Nephron (organoid): ENCODE measurements at regions not wholly inside any gene's neighbourhood (a gene's known extent, or its start where the extent isn't known, plus 50 kb on each side); places are given as distances from the start of the nearest gene placed in this dataset.

Experiments
- H3K27ac Mint-ChIP-seq, 3 experiments: 2 replicates each; pipeline ENCODE4 v1.8.0; 2020; ENCODE audit warnings: mixed read lengths in 3 of 3, mild to moderate bottlenecking in 2 of 3, moderate library complexity in 1 of 3
- H3K27me3 Mint-ChIP-seq: 2 replicates; pipeline ENCODE4 v1.8.0; 2021; ENCODE audit warnings: low read depth, mild to moderate bottlenecking, moderate library complexity, mixed read lengths
- H3K36me3 Mint-ChIP-seq: 2 replicates; pipeline ENCODE4 v1.8.0; 2020; ENCODE audit warnings: low read depth, mixed read lengths
- H3K4me1 Mint-ChIP-seq: 2 replicates; pipeline ENCODE4 v1.8.0; 2020; ENCODE audit warnings: mixed read lengths
- H3K4me3 Mint-ChIP-seq, 3 experiments: 2 replicates each; pipeline ENCODE4 v1.8.0; 2020; ENCODE audit warnings: mild to moderate bottlenecking in 3 of 3, mixed read lengths in 3 of 3, moderate library complexity in 2 of 3
- H3K9me3 Mint-ChIP-seq: 2 replicates; pipeline ENCODE4 v1.8.0; 2020; ENCODE audit warnings: mixed read lengths
- CTCF ChIP-seq, 3 experiments: fragments of 200-600 bp; sonication (generic); IDR thresholded peaks; one replicate each; pipeline ENCODE4 v1.5.0; 2021; ENCODE audit warnings: antibody characterized with exemption in 3 of 3; ENCODE audit not compliant: unreplicated experiment in 3 of 3

GRCh38 chr12:16136219-16136988, 141.1 kb downstream of the SLC15A5 start:
- H3K9me3 Mint-ChIP-seq: peaks cover 28% of the 10 kb centered on the region
- TF ChIP-seq CTCF (IDR thresholded peaks at IDR 0.05; ENCODE audit: unreplicated experiment in 3 of 3): no peak
- H3K27me3 Mint-ChIP-seq: no peaks in the 10 kb centered on the region
- no peak overlapping the region for H3K4me3 Mint-ChIP-seq
- no peaks in the 10 kb centered on the region for H3K36me3 Mint-ChIP-seq
- H3K27ac Mint-ChIP-seq: peak overlapping the region in 2 of 3 experiments; percentile 8 to 34
- H3K4me1 Mint-ChIP-seq: peaks cover 4% of the 10 kb centered on the region

- Mint-ChIP-seq H3K27ac (no peak overlapping the region), H3K36me3 (no peaks in the 10 kb centered on the region), H3K4me1 (peaks cover 4% of the 10 kb centered on the region), H3K9me3 (peaks cover 36% of the 10 kb centered on the region), H3K4me3 (no peak overlapping the region), H3K27me3 (no peaks in the 10 kb centered on the region)
- no peak for TF ChIP-seq CTCF (IDR thresholded peaks at IDR 0.05; ENCODE audit: unreplicated experiment in 3 of 3)
Measured at GRCh38 chr12:16135323-16135722, 142.2 kb downstream of the SLC15A5 start.

DNA sequence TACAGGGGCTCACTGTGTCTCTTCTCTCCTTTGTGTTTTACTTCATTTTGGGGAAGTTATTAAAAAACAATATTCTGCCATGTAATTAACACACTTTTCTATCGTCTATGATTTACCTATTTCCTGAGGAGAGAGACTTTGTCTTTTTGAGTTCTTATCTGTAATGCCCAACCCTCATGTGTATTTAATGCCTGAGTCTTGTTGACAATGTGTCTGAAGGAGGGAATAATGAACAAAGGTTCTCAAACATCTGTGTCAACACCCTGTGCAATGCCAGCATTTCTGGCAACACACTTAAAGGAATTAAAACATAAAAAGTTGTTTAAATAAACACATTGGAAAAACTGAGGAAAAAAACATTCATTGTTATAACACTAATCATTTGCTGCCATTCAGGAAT, 147.1 kb downstream of the SLC15A5 start:
- peaks cover 5% of the 10 kb centered on the region for H3K4me1 Mint-ChIP-seq
- no peak overlapping the region for H3K4me3 Mint-ChIP-seq
- H3K27ac Mint-ChIP-seq: no peak overlapping the region
- H3K27me3 Mint-ChIP-seq: peaks cover 7% of the 10 kb centered on the region
- no peak for TF ChIP-seq CTCF (IDR thresholded peaks at IDR 0.05; ENCODE audit: unreplicated experiment in 3 of 3)
- H3K9me3 Mint-ChIP-seq: peaks cover 42% of the 10 kb centered on the region
- no peaks in the 10 kb centered on the region for H3K36me3 Mint-ChIP-seq

DNA sequence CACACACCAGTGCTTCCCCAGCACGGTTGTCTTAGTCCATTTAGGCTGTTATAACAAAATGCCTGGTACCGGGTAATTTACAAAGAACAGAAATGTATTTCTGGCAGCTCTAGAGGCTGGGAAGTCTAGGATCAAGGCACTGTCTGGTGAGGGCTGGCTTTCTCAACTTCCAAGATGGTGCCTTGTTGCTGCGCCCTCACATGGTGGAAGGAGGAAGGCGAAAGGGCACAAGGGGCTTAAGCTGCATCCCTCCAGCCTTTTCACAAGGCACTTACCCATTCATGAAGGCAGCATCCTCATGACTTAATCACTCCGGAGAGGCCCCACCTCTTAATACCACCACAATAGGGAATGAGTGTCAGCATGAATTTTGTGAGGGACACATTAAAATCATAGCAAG, 155.5 kb downstream of the SLC15A5 start:
- H3K9me3 Mint-ChIP-seq: peaks cover 3% of the 10 kb centered on the region

DNA sequence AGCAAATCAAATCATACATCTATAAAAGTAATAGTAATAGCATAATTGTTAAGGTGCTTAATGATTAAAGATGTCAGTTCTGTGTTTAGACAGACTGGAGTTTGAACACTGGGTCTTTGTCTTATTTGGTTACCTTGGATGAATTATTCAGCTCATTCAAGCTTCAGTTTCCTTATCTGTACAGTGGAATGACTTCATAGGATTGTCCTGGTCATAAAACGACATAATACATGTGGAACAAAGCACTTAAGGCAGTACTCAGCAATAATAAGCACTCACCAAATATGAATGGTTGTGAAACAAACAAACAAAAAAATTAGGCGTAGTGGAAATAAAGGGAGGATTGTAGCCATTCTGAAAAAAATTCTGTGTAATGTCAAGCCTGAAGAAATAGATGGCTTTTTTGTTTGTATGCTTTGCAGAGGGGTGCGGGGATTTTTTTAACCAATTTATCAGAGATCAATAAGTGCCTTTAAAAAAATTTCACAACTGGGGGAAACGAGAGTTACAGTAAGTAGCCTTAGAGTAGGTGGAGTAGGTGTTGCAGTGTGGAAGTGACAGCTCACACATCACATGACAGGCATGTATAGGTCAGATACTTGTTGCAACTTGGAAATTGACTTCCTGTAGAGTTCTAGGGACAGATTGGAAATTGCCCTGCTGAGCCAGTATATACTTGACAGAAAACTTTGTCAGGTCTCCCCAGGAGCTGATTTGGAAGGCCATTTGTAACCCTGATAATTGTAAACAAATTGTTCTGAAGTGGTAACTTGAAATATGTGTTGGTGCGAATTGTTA, 157.7 kb downstream of the SLC15A5 start:
- Mint-ChIP-seq H3K27ac (no peak overlapping the region), H3K36me3 (no peaks in the 10 kb centered on the region)

More for the DNA sequence above, 155.5 kb downstream of the SLC15A5 start:
- Mint-ChIP-seq H3K4me3 (no peak overlapping the region), H3K27me3 (peaks cover 7% of the 10 kb centered on the region), H3K27ac (no peak overlapping the region), H3K4me1 (peaks cover 45% of the 10 kb centered on the region), H3K36me3 (no peaks in the 10 kb centered on the region)
- no peak for TF ChIP-seq CTCF (IDR thresholded peaks at IDR 0.05; ENCODE audit: unreplicated experiment in 3 of 3)

More for the DNA sequence above, 157.7 kb downstream of the SLC15A5 start:
- no peak for TF ChIP-seq CTCF (IDR thresholded peaks at IDR 0.05; ENCODE audit: unreplicated experiment in 3 of 3)
- Mint-ChIP-seq H3K4me3 (no peak overlapping the region), H3K27me3 (peaks cover 4% of the 10 kb centered on the region), H3K9me3 (no peaks in the 10 kb centered on the region), H3K4me1 (peaks cover 35% of the 10 kb centered on the region)
